Activated CD4-positive, alpha-beta T cell treated with anti-CD3 and anti-CD28 coated beads for 24 hours (primary cell): ENCODE measurements at regions not wholly inside any gene's neighbourhood (a gene's known extent, or its start where the extent isn't known, plus 50 kb on each side); places are given as distances from the start of the nearest gene placed in this dataset.
A peak's percentile ranks its signal among the peaks of the same experiment; 100 is the strongest.
"Not testable (repeated sequence)": the region's sequence is repeated elsewhere in the genome, so short reads cannot be mapped to it uniquely, and the experiment has no call there.

Experiments used
- DNase-seq, 2 donors: peaks; one replicate each; pipeline ENCODE4 v3.0.0-alpha.2; 2020; ENCODE audit warnings: low read depth in 2 of 2

DNA sequence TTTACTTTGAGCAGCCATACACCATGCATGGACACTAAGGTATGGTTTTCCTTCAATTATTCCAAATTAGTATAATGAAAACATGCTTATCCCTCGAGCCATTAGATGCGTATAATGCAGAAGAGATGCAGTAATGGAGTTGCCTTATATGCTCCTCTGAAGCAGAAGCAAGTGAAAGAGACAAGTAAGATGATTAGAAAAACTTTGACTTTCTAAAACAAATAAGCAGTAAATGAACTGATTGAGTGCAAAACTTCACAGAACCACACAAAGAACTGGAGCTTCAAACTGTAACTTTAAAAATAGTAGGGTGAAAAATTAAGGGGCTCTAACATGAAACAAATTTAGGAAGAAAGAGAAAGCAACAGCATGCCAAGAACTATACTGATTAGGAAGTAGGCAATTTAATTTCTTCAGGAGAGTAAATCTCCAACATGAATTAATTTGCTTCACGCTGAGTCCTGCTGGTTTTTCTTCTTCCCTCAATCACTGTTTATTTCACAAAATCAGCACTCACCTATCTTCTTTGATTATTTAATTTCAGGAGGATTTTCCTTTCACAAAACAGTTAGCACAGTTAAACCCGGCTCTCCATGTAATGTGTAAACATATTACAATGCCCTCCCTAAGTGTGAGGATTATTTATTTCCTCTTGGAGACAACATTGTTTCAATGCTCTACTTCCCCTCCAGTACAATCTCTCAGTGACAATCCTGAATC, 90.3 kb upstream of the PAM start:
- DNase-seq = no peak

- DNase-seq = no peak
Measured at GRCh38 chr5:102666164-102666946, 88.8 kb upstream of the PAM start.

DNA sequence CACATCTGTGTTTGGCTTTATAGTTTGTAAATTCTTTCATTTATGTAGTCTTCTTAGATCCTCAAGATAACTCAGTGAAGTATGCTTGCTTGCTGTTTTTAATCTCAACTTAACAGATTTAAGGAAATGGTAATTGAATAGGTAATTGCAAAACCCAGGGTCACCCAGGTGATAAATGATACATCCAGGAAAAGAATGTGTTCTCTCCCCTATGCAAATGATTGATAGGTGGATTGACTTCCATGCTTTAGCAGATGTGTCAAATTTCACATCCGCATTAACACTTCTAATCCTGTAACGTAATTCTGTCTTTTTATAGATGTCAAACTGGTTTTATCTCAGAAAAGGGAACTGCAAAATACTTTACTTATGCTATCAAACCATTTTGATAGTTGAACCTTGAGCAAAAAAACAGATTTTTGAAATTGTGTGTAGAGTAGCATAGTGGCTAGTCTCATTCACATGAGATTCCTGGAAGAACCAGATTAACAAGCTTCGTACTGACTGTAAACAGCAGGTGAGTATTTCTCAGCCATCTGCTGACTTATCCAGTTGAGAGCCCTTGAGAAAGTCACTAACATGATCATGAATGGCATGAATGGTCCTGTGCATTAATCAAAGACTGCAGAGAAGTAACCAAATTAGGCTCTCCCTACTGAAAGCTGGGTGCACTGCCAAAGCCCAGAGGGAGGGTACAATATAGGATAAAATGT, 86.7 kb upstream of the PAM start:
- DNase-seq = no peak

DNA sequence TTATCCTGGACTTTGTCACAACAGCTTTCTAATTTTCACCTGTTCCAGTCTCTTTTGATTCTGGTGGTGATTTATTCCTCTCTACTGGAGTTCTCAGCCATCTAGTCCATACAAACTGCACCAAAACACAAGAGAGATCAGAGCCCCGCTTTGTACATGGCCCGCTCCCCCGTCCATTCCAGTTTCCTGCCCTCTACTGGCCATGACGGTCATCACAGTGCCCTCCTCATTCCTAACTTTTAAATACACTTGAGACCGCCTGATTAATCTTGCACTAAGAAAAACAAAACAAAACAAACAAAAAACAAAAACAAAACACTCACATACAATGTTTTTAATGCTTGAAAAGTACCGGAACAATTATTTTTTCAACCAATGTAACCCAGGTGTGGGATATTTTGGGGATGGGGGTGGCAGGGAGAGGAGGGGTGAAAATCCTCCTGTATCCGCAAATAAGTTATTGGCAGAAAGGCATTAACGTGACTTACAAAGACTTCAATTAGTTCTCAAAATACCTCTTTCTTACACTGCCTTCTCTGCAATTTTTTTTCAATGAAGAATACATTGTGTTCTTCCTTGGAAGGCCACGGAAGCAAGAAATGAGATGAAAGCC, 84.8 kb upstream of the PAM start:
- peak in 1 of 2 donors; percentile 2 for DNase-seq

GRCh38 chr5:102671033-102671734, 83.9 kb upstream of the PAM start:
- DNase-seq = not testable (repeated sequence)

DNA sequence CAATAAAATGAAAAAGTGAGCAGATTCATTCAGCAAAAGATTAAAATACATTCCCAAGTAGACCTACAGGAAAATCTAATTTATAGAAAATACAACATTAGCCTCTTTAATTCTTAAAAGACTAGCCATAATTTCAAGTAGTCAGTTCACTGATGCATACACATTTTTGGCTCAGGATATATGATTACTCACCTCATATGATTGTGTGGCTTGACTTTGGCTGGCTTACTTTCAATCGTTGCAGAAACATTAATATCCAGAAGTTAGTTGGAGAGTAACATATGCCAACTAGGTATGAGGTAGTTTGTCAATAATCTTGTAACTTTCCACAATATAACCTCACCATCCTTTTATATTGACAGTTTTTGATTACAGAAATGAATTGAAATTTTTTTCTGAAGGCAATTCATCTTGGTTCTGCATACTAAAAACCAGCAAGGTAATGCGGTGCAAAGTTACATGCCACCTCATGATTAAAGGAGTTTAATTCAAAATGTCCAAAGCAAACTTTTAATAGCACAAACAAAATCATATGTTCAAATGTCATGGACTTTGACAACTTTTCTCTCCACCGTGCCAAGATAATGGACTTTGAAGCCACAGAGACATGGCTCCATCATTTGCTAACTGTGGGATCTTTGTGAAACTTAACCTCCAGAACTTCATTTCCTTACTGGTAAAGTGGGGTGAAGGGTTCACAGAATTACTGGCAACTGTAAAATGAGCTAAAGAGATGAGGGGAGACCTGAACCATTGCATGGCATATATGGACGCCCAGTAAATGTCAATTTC, 76.6 kb upstream of the PAM start:
- no peak for DNase-seq

DNA sequence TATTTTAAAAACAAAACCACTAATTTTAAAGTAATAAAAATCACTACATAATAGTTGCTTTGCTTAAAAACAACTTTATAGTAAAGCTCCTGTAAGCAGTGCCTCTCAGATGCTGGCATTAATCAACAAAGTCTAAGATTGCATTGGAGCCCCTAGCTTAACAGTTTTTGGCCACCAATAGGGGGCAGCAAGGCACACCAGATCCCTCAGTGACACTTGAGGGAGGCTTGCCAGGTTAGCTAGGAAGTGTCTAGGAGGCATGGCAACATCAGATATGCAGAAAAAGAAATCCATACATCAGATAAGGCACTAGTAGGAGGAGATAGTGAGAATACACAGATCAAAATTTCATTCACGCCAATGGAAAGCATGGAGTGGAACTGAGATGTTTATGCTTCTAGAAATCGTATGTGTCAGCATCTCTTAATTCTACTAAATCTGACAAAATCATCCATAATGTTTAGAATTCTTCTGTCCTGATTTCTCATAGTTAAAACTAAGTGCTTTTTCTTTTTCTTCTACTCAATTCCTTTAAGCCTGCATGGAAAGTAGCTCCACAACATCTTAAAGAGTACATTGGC, 73.6 kb upstream of the PAM start:
- peak; percentile 54 to 61 for DNase-seq

- no peak for DNase-seq
Measured at GRCh38 chr5:102682101-102682647, 72.9 kb upstream of the PAM start.

DNA sequence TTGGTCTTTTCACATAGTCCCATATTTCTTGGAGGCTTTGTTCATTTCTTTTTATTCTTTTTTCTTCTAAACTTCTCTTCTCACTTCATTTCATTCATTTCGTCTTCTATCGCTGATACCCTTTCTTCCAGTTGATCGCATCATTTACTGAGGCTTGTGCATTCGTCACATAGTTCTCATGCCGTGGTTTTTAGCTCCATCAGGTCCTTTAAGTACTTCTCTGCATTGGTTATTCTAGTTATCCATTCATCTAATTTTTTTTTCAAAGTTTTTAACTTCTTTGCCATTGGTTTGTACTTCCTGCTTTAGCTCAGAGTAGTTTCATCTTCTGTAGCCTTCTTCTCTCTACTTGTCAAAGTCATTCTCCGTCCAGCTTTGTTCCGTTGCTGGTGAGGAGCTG, 67.0 kb upstream of the PAM start:
- not testable (repeated sequence) for DNase-seq

DNA sequence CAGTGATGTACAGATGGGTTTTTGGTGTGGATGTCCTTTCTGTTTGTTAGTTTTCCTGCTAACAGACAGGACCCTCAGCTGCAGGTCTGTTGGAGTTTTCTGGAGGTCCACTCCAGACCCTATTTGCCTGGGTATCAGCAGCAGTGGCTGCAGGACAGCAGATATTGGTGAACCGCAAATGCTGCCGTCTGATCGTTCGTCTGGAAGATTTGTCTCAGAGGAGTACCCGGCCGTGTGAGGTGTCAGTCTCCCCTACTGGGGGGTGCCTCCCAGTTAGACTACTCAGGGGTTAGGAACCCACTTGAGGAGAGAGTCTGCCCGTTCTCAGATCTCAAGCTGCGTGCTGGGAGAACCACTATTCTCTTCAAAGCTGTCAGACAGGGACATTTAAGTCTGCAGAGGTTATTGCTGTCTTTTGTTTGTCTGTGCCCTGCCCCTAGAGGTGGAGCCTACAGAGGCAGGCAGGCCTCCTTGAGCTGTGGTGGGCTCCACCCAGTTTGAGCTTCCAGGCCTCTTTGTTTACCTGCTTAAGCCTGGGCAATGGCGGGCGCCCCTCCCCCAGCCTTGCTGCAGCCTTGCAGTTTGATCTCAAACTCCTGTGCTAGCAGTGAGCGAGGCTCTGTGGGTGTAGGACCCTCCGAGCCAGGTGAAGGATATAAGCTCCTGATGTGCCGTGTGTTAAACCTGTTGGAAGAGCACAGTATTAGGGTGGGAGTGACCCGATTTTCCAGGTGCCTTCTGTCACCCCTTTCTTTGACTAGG, 66.3 kb upstream of the PAM start:
- not testable (repeated sequence) for DNase-seq

- no peak for DNase-seq
Measured at GRCh38 chr5:102690910-102691309, 64.2 kb upstream of the PAM start.

DNA sequence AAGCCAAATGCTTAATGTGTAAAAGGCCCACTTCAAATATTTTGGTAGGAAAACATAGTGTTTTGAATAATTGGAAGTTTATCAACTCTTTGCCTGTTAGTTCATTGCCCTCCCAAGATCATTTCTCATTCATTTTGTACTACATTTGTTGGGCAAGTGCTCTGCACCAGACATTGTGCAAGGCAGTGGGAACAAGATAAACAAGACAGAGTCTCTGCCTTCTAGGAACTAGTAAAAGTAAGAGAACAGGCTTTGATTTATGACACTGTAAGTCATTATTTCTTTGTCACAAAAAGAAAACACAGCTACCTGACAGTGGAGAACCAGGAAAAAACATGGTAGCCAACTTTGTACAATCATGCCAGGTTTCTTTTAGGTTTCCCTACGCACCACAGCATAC, 63.7 kb upstream of the PAM start:
- no peak for DNase-seq

GRCh38 chr5:102700120-102700831, 54.8 kb upstream of the PAM start:
- no peak for DNase-seq

DNA sequence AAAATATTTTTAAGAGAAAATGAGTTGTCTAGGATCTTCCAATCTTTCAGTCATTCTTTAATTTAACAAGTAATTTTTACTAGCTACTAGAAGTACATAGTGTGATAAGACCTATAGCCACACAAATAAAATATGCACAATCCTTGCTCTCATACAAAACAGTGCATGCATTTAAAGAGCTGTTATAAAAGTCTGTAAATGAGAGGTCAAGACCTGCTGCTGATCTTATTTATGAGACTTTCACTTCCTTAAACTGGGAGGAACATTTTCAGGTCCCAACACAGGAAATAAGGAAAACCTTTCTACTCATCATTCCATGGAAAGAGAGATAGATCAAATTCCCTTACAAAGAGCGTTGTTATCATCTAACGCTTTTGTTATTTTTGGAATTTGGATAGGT, 54.2 kb upstream of the PAM start:
- no peak for DNase-seq

GRCh38 chr5:102701748-102702147, 53.4 kb upstream of the PAM start:
- no peak for DNase-seq
